NCI-H82 (cell line): ENCODE measurements at regions not wholly inside any gene's neighbourhood (a gene's known extent, or its start where the extent isn't known, plus 50 kb on each side); places are given as distances from the start of the nearest gene placed in this dataset.

ENCODE experiments used
- DNase-seq: peaks from one replicate; lab custom pipeline; 2025; lab: John Stamatoyannopoulos, UW

GRCh38 chr3:187618722-187619121 is 51.5 kb downstream of the SST start:
- no peak for DNase-seq

- no peak for DNase-seq
These were observed 53.0 kb downstream of the SST start for GRCh38 chr3:187617213-187617612.

DNA sequence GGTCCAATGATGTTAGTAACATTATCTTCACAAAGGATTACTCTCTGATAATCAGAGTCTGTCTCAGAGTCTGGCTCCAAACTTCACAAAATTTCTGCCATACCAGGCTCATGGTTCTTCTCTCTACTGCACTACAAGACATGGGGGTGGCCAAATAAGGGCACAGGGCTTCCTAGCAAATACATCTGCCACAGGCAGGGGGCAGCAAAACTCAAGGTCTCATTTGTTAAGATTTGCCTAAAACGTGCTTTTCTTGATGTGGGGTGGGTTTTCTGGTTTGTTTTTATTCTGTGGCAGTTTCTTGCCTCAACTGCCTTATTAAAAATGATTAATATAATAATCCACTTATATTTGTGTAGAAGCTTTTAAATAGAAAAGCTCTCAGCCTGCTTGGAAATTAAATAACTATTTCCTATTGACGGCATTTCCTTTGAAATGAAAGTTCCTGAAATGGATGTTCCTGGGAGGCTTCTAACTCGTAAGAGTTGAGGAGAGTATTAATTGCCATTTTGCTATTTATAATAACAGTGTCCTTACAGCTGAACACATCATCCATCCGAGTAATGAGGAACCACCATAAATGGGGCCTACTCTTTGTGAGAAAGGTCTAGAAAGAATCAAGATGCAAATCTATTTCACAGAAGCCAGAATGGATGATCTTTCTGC is 53.8 kb downstream of the SST start:
- DNase-seq = peak; percentile 65

DNA sequence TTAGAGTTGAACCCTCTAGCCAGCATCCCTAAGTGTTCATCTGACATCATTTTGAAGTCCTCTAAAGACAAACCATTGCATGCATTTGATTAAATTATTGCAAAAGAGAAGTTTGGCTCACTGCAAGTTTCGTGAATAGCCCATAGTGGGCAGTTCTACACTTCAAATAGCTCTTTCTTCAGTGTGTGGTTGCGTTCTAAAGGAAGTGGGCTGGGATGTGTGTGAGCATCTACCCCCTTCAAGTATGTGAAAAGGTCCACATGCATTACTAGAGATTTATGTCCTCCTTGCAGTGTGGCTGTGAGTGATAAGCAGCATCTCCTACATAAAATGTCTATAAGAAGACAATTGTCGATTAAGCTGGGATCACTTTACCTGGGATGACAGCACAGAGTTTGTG is 54.6 kb downstream of the SST start:
- DNase-seq = no peak

DNA sequence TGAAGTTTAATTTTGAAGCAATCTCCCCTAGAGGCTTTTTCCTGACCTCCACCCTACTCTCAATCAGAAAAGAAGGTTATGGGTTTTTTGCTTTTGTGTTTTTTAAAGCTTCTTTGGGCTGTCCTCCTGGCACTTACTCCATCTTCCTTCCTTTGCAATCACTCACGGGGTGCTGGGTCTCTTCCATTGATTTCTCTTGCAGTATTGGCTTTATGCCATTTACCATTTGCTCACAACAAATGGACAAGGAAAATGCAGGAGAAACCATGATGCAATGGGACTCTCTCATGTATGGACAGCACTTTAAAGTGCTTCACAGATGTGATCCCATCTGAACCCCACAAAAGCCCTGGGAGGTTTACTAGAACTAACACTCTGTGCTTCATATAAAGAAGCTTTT is 57.5 kb downstream of the SST start:
- DNase-seq = no peak

DNA sequence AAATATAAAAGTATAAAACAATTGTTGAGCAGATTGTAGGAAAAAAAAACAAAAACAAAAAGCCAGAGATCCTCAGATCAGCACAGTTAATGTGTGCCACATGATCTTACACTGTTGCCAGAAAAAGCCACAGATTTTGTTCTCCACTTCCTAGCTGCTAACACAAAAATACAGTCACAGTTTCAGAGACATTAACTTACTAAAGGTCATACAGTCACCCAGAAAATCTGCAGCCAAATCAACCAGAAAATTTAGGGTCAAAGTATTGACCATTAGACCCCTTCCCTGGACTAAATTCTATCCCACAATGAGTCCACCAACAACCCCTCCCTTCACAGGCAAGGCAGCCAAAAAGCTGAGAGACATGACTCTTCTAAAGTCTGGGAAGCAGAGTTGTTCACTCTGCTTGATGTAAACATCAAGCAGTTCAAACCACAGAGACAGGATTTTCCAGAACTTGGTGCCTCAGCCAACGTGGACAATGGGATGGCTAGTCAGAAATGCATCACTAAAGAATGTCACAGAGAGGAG is 59.1 kb downstream of the SST start:
- DNase-seq = no peak

GRCh38 chr3:187594272-187594671 is 75.9 kb downstream of the SST start:
- no peak for DNase-seq

DNA sequence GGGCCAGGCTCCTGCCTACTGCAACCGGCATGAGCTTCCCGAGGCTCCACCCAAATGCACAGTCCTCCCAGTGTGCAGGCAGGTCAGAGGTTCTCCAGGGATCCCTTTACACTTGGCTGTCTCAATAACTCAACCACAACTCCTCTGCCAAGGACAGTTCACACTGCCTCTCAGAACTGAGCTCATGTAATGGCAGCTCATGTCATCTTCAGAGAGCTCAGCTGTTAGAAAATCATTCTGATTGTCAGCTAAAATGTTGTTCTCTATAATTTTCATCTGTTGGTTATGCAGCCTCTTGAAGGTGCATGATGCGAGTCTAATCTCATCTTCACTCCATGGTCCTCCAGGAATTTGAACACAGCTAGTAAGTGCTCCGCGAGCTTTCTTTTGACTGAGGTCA is 76.7 kb downstream of the SST start:
- no peak for DNase-seq

DNA sequence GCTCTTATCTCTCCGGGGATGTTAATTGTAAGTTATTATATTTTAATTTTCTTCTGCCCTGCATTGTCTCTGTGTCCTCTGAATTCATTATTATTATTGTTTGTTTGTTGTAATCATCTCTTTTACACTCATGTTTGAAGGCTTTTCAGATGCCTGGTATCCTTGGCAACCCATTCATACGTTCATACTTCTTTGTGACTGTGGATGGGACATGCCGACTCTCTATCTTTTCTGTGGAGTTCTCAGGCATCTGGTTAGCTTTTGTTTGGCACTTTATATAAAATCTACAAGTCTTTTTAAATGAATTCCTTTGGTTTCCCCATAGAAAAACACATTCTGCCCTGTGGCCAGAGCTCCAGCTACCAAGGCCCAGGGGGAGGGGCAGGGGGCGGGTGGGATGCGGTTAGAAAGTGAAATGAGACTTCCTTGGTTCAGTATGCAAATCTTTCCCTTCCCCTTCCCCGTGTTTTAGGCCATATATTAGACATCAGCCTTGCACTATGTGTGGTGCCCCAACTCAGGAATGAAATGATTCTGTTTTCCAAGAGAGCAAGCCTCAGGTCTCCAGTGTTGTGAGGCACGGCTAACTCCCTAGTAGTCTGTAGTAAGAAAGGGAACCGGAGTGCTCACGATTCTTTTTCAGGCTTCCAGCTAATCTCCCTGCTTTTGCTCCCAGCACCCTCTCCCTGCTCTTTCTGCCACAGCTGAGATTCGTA is 79.2 kb downstream of the SST start:
- DNase-seq = no peak

GRCh38 chr3:187587076-187587475 is 83.1 kb downstream of the SST start:
- DNase-seq = no peak

DNA sequence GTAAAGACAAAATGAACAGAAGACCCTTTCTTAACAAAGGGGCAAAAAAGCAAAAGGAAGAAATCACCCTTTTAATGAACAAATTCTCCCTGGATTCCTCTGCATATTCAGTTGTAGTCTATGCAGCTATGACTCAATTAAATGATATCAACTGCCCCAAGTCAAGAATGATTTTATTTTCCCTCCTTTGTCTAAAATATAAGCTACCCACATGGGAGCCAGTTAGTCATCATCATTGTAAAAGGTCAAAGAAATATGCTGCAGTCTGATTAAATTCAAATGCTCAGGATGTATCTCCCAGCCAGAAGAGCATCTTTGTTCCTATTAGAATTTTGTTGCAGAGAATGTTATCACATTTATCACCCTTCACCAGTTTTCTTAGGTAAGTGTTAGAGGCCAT is 84.0 kb downstream of the SST start:
- DNase-seq = no peak

- no peak for DNase-seq
These were observed 97.8 kb downstream of the SST start for GRCh38 chr3:187572441-187572840.

GRCh38 chr3:187571701-187572100 is 98.5 kb downstream of the SST start:
- no peak for DNase-seq

DNA sequence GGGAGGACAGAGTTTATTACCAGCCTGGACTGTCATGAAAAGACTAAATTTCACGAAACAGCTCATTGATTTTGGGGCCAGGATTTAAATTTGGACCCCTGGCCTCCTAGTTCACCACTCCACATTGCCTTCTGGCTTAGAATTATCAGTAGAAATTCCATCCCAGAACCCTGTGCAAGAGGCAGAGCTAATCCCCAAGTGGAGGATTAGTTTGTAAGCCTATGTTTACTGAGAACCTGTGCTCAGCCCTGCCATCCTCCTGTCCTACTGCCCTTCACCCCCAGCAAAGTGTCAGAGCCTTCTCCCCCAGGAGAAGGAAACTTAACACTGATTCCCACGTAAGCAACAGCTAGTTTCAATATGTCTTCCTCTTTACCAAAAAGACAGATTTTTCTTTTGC is 99.4 kb downstream of the SST start:
- peak; percentile 91 for DNase-seq

DNA sequence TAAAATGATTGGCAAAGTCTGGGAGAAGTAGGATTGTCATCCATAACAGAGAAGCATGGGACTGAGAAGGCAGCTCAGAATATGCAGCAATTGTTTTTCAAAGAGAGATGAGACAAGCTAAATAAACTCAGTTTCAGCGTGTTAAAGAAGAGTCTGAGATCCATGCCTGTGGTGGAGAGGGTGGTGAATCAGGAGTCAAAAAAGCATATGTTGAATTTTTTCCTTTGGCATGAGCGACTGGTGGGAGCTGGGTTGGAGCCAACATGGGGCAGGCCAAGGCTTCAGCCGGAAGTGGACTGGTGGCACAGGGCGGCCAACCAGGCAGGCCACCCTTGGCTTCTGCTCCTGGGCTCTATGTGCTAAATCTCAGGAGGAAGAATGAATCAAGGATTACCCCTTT is 102.0 kb downstream of the SST start:
- DNase-seq = no peak

GRCh38 chr3:187567661-187568121 is 102.5 kb downstream of the SST start:
- no peak for DNase-seq

DNA sequence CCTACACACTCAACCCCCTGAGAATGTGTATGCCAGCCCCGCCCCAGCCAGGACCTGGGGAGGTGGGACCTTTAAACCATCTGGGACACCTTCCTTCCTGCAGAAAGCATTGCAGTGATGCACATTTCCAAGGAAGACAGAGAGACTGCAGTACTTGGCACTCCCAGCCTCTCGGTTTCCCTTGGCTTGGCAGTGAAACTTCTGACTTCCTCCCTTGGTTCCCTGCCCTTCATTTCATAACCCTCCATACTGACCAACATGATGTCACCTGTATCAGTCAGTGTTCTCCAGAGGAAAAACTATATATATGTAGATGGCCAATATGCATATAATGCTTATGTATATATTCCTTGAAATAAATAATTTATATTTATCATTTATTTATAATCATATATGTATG is 103.2 kb downstream of the SST start:
- no peak for DNase-seq

DNA sequence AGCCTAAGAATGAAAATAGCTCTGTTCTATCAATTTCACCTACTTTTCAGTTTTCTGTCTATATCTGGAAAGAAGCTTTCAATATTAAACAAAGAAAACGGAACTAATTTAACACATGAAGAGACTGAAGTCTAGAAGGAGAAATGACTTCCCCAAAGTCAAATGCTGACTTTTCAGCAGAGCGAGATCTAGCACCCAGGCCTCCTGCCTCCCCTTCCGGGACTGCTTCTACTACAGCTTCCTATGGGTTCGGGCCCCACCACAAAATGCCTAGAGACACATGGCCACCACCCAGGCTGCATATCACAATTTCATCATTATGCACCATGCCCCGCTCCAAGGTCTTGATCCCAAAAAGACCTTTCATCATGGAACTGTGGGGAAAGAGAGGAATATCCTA is 104.5 kb downstream of the SST start:
- no peak for DNase-seq

DNA sequence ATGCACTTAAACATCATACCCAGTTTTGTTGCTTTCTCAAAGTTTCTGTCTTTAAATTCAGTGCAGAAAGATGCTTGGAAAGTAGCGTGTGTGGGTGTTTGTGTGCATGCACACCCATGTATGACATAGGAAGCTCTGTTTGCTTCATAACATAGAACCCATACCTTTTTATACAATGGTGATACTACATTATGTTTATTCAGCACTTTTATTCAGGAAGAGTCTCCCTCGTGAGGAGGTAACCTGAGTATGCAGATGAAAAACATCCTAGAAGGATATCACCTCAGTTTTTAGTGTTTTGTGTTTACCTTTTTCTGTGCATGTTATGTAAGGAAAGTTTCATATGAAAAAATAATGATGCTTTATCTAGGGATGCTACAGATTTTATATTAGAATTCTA is 111.2 kb downstream of the SST start:
- no peak for DNase-seq

- DNase-seq = no peak
These were observed 118.8 kb downstream of the SST start for GRCh38 chr3:187551416-187551815.

- DNase-seq = no peak
These were observed 119.7 kb downstream of the SST start for GRCh38 chr3:187550446-187550845.

GRCh38 chr3:187545366-187545765 is 124.8 kb downstream of the SST start:
- no peak for DNase-seq

- DNase-seq = no peak
These were observed 125.9 kb downstream of the SST start for GRCh38 chr3:187544326-187544725.

DNA sequence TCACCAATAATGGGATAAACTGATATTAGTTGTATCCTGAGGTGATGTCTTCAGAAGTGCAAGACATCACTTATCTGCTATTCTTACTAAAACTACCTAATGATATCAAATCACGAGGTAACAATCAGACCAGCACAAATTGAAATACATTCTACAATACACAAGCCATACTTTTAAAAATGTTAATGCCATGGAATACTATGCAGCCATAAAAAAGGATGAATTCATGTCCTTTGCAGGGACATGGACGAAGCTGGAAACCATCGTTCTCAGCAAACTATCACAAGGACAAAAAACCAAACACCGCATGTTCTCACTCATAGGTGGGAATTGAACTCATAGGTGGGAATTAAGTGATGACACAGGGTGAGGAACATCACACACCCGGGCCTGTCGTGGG is 129.3 kb downstream of the SST start:
- no peak for DNase-seq
